Activated naive CD8-positive, alpha-beta T cell treated with anti-CD3 and anti-CD28 coated beads for 36 hours (primary cell): ENCODE measurements at regions not wholly inside any gene's neighbourhood (a gene's known extent, or its start where the extent isn't known, plus 50 kb on each side); places are given as distances from the start of the nearest gene placed in this dataset.
A peak's percentile ranks its signal among the peaks of the same experiment; 100 is the strongest.

Source experiments
- DNase-seq: peaks from one replicate; pipeline ENCODE4 v3.0.0; 2021
- H3K27ac Mint-ChIP-seq: one replicate; pipeline ENCODE4 v1.8.0; 2022; ENCODE audit warnings: mild to moderate bottlenecking, moderate library complexity, mixed read lengths
- H3K27me3 Mint-ChIP-seq: one replicate; pipeline ENCODE4 v1.8.0; 2022; ENCODE audit warnings: mild to moderate bottlenecking, mixed read lengths
- H3K36me3 Mint-ChIP-seq: one replicate; pipeline ENCODE4 v1.8.0; 2021; ENCODE audit warnings: mild to moderate bottlenecking, mixed read lengths
- H3K4me1 Mint-ChIP-seq: one replicate; pipeline ENCODE4 v1.8.0; 2021; ENCODE audit warnings: mixed read lengths
- H3K4me3 Mint-ChIP-seq: one replicate; pipeline ENCODE4 v1.8.0; 2022; ENCODE audit warnings: mild to moderate bottlenecking, moderate library complexity, mixed read lengths
- H3K9me3 Mint-ChIP-seq: one replicate; pipeline ENCODE4 v1.8.0; 2022; ENCODE audit warnings: mixed read lengths

- DNase-seq, result no peak
- Mint-ChIP-seq H3K27ac (no peak overlapping the region), H3K27me3 (peaks cover 26% of the 10 kb centered on the region), H3K4me1 (peaks cover 14% of the 10 kb centered on the region), H3K4me3 (no peak overlapping the region), H3K36me3 (no peaks in the 10 kb centered on the region), H3K9me3 (peaks cover 2% of the 10 kb centered on the region)
Measured at GRCh38 chr17:73820686-73821448, 176.6 kb upstream of the SDK2 start.

- Mint-ChIP-seq H3K4me3 (no peak overlapping the region), H3K27ac (no peak overlapping the region), H3K4me1 (peaks cover 14% of the 10 kb centered on the region)
Measured at GRCh38 chr17:73821665-73822064, 177.4 kb upstream of the SDK2 start.

GRCh38 chr17:73822371-73822770, 178.1 kb upstream of the SDK2 start:
- DNase-seq, result no peak
- no peaks in the 10 kb centered on the region for H3K36me3 Mint-ChIP-seq
- peaks cover 14% of the 10 kb centered on the region for H3K4me1 Mint-ChIP-seq
- H3K27me3 Mint-ChIP-seq, result peaks cover 26% of the 10 kb centered on the region
- no peak overlapping the region for H3K4me3 Mint-ChIP-seq
- H3K27ac Mint-ChIP-seq, result no peak overlapping the region
- peaks cover 2% of the 10 kb centered on the region for H3K9me3 Mint-ChIP-seq

More at GRCh38 chr17:73821665-73822064, 177.4 kb upstream of the SDK2 start:
- no peak for DNase-seq
- Mint-ChIP-seq H3K9me3 (peaks cover 2% of the 10 kb centered on the region), H3K27me3 (peaks cover 26% of the 10 kb centered on the region), H3K36me3 (no peaks in the 10 kb centered on the region)

GRCh38 chr17:73823684-73824083, 179.4 kb upstream of the SDK2 start:
- DNase-seq, result no peak
- peaks cover 20% of the 10 kb centered on the region for H3K4me1 Mint-ChIP-seq
- no peak overlapping the region for H3K4me3 Mint-ChIP-seq
- H3K9me3 Mint-ChIP-seq, result peaks cover 2% of the 10 kb centered on the region
- H3K27me3 Mint-ChIP-seq, result peaks cover 26% of the 10 kb centered on the region
- no peak overlapping the region for H3K27ac Mint-ChIP-seq
- H3K36me3 Mint-ChIP-seq, result no peaks in the 10 kb centered on the region

GRCh38 chr17:73824321-73824720, 180.1 kb upstream of the SDK2 start:
- H3K4me3 Mint-ChIP-seq, result no peak overlapping the region

GRCh38 chr17:73826181-73826871, 182.1 kb upstream of the SDK2 start:
- no peaks in the 10 kb centered on the region for H3K9me3 Mint-ChIP-seq
- no peaks in the 10 kb centered on the region for H3K36me3 Mint-ChIP-seq
- peaks cover 20% of the 10 kb centered on the region for H3K4me1 Mint-ChIP-seq

More at GRCh38 chr17:73824321-73824720, 180.1 kb upstream of the SDK2 start:
- no peak overlapping the region for H3K27ac Mint-ChIP-seq
- peaks cover 20% of the 10 kb centered on the region for H3K4me1 Mint-ChIP-seq
- no peaks in the 10 kb centered on the region for H3K9me3 Mint-ChIP-seq
- no peaks in the 10 kb centered on the region for H3K36me3 Mint-ChIP-seq
- no peak for DNase-seq
- H3K27me3 Mint-ChIP-seq, result peaks cover 26% of the 10 kb centered on the region

GRCh38 chr17:73826872-73827228, 182.6 kb upstream of the SDK2 start:
- DNase-seq, result no peak
- Mint-ChIP-seq H3K9me3 (no peaks in the 10 kb centered on the region), H3K27ac (no peak overlapping the region), H3K4me1 (peaks cover 20% of the 10 kb centered on the region), H3K27me3 (peaks cover 14% of the 10 kb centered on the region), H3K4me3 (no peak overlapping the region), H3K36me3 (no peaks in the 10 kb centered on the region)

More at GRCh38 chr17:73826181-73826871, 182.1 kb upstream of the SDK2 start:
- Mint-ChIP-seq H3K4me3 (no peak overlapping the region), H3K27me3 (peaks cover 18% of the 10 kb centered on the region), H3K27ac (no peak overlapping the region)
- DNase-seq, result no peak

- Mint-ChIP-seq H3K27ac (peak overlapping the region; percentile 10), H3K4me1 (peaks cover 12% of the 10 kb centered on the region), H3K9me3 (no peaks in the 10 kb centered on the region), H3K36me3 (no peaks in the 10 kb centered on the region), H3K27me3 (peaks cover 5% of the 10 kb centered on the region), H3K4me3 (no peak overlapping the region)
- DNase-seq, result no peak
Measured at GRCh38 chr17:73827627-73828291, 183.5 kb upstream of the SDK2 start.

- no peaks in the 10 kb centered on the region for H3K36me3 Mint-ChIP-seq
- no peaks in the 10 kb centered on the region for H3K9me3 Mint-ChIP-seq
- peaks cover 10% of the 10 kb centered on the region for H3K27me3 Mint-ChIP-seq
- H3K4me1 Mint-ChIP-seq, result peaks cover 6% of the 10 kb centered on the region
- no peak overlapping the region for H3K4me3 Mint-ChIP-seq
- H3K27ac Mint-ChIP-seq, result no peak overlapping the region
- no peak for DNase-seq
Measured at GRCh38 chr17:73829676-73830280, 185.5 kb upstream of the SDK2 start.

GRCh38 chr17:73831699-73832098, 187.5 kb upstream of the SDK2 start:
- H3K9me3 Mint-ChIP-seq, result peaks cover 2% of the 10 kb centered on the region
- H3K4me3 Mint-ChIP-seq, result no peak overlapping the region
- peaks cover 19% of the 10 kb centered on the region for H3K4me1 Mint-ChIP-seq

GRCh38 chr17:73833775-73834488, 189.7 kb upstream of the SDK2 start:
- H3K27me3 Mint-ChIP-seq, result peaks cover 15% of the 10 kb centered on the region
- DNase-seq, result no peak
- peaks cover 7% of the 10 kb centered on the region for H3K9me3 Mint-ChIP-seq
- H3K4me1 Mint-ChIP-seq, result peaks cover 14% of the 10 kb centered on the region
- no peak overlapping the region for H3K27ac Mint-ChIP-seq
- H3K36me3 Mint-ChIP-seq, result peaks cover 4% of the 10 kb centered on the region
- H3K4me3 Mint-ChIP-seq, result no peak overlapping the region

More at GRCh38 chr17:73831699-73832098, 187.5 kb upstream of the SDK2 start:
- Mint-ChIP-seq H3K27ac (no peak overlapping the region), H3K27me3 (peaks cover 15% of the 10 kb centered on the region), H3K36me3 (peaks cover 2% of the 10 kb centered on the region)
- DNase-seq, result no peak

GRCh38 chr17:73834684-73835343, 190.6 kb upstream of the SDK2 start:
- Mint-ChIP-seq H3K27me3 (peaks cover 15% of the 10 kb centered on the region), H3K36me3 (peaks cover 4% of the 10 kb centered on the region), H3K4me3 (no peak overlapping the region), H3K9me3 (peaks cover 7% of the 10 kb centered on the region), H3K4me1 (peaks cover 14% of the 10 kb centered on the region), H3K27ac (no peak overlapping the region)
- DNase-seq, result no peak

- H3K27me3 Mint-ChIP-seq, result peaks cover 15% of the 10 kb centered on the region
- H3K27ac Mint-ChIP-seq, result peak overlapping the region; percentile 12
- DNase-seq, result no peak
- H3K9me3 Mint-ChIP-seq, result peaks cover 7% of the 10 kb centered on the region
- H3K4me3 Mint-ChIP-seq, result peak overlapping the region; percentile 6
- H3K4me1 Mint-ChIP-seq, result peaks cover 14% of the 10 kb centered on the region
- H3K36me3 Mint-ChIP-seq, result peaks cover 4% of the 10 kb centered on the region
Measured at GRCh38 chr17:73835605-73836004, 191.4 kb upstream of the SDK2 start.

- no peak for DNase-seq
- Mint-ChIP-seq H3K27ac (no peak overlapping the region), H3K36me3 (peaks cover 4% of the 10 kb centered on the region), H3K27me3 (peaks cover 10% of the 10 kb centered on the region), H3K9me3 (peaks cover 7% of the 10 kb centered on the region), H3K4me1 (peaks cover 14% of the 10 kb centered on the region), H3K4me3 (no peak overlapping the region)
Measured at GRCh38 chr17:73838815-73839214, 194.6 kb upstream of the SDK2 start.
